Panc1 (cell line): ENCODE measurements at regions not wholly inside any gene's neighbourhood (a gene's known extent, or its start where the extent isn't known, plus 50 kb on each side); places are given as distances from the start of the nearest gene placed in this dataset.

ENCODE experiments used
- ATAC-seq: fragments of 200-7000 bp; cut with Tn5 transposase; 2 replicates; pipeline ENCODE4 v1.9.1; 2020; ENCODE audit warnings: mild to moderate bottlenecking, moderate library complexity
- BruUV-seq: library from RNA; stranded (reverse); fragments of 400-500 nt; replicated peaks from 2 replicates; lab custom pipeline; 2021; lab: Mats Ljungman, UMichigan
- CTCF ChIA-PET: fragments of 300-600 bp; sonication (Branson Sonifier 250); formaldehyde crosslinking; loops from one replicate; lab custom pipeline; 2022; ENCODE audit warnings: antibody characterized with exemption; lab: Charles Lee
- POLR2A ChIA-PET: fragments of 300-600 bp; sonication (Branson Sonifier 250); formaldehyde crosslinking; loops from one replicate; lab custom pipeline; 2022; ENCODE audit warnings: antibody characterized with exemption; lab: Charles Lee
- DNase-seq: peaks from one replicate; pipeline ENCODE4 v3.0.0-alpha.2; 2010; ENCODE audit warnings: low read depth, low spot score
- H3K27ac ChIP-seq: 2 replicates; pipeline ENCODE4 v1.5.1; 2011; ENCODE audit warnings: mild to moderate bottlenecking, low read length, inconsistent platforms
- H3K27me3 ChIP-seq: fragments of 200-500 bp; sonication (Bioruptor generic); 2 replicates; pipeline ENCODE4 v1.6.0; 2014; ENCODE audit warnings: low read length, inconsistent platforms; ENCODE audit not compliant: control insufficient read depth, insufficient read depth
- H3K36me3 ChIP-seq: fragments of 200-500 bp; sonication (Bioruptor generic); 2 replicates; pipeline ENCODE4 v1.5.1; 2014; ENCODE audit warnings: inconsistent platforms, mild to moderate bottlenecking, low read length, moderate library complexity; ENCODE audit not compliant: control insufficient read depth, insufficient read depth
- H3K4me1 ChIP-seq: 2 replicates; pipeline ENCODE4 v1.5.1; 2011; ENCODE audit warnings: inconsistent platforms, mild to moderate bottlenecking, low read length, moderate library complexity; ENCODE audit not compliant: control insufficient read depth, insufficient read depth
- H3K4me3 ChIP-seq, 2 experiments: 2 replicates each; pipeline ENCODE4 v1.5.1; 2011 to 2012; ENCODE audit warnings: low read depth in 2 of 2, low read length in 2 of 2, mild to moderate bottlenecking in 2 of 2, inconsistent platforms in 1 of 2, moderate library complexity in 1 of 2
- H3K9me3 ChIP-seq: fragments of 200-500 bp; sonication (Bioruptor generic); 2 replicates; pipeline ENCODE4 v1.5.1; 2014; ENCODE audit warnings: low read depth, mild to moderate bottlenecking, inconsistent platforms, low read length, moderate library complexity; ENCODE audit not compliant: control insufficient read depth, insufficient read depth
- CTCF ChIP-seq: fragments of 450-650 bp; IDR thresholded peaks from 2 replicates; pipeline ENCODE4 v1.5.1; 2017; ENCODE audit warnings: mild to moderate bottlenecking
- POLR2AphosphoS5 ChIP-seq: IDR thresholded peaks from 2 replicates; pipeline ENCODE4 v1.6.1; 2012; ENCODE audit warnings: mild to moderate bottlenecking, low read depth, low read length, moderate library complexity
- REST ChIP-seq, 2 experiments: IDR thresholded peaks; 2 replicates each; pipeline ENCODE4 v1.6.1; 2011 to 2012; ENCODE audit warnings: low read depth in 2 of 2, control low read depth in 1 of 2, low read length in 1 of 2, mild to moderate bottlenecking in 1 of 2, moderate library complexity in 1 of 2; ENCODE audit not compliant: insufficient read depth in 1 of 2
- SIN3A ChIP-seq: IDR thresholded peaks from 2 replicates; pipeline ENCODE4 v1.6.1; 2012; ENCODE audit warnings: low read depth, mild to moderate bottlenecking, low read length, moderate library complexity, borderline replicate concordance; ENCODE audit not compliant: insufficient read depth
- TCF7L2 ChIP-seq: IDR thresholded peaks from 2 replicates; pipeline ENCODE4 v1.6.1; 2011; ENCODE audit warnings: mild to moderate bottlenecking, low read depth, low read length, inconsistent platforms
- in situ Hi-C: cut with HindIII; loops from 2 replicates; pipeline ENCODE4 v1.10.0; 2016; ENCODE audit warnings: low sequenced_read_pairs, low pct_unique_long_range_greater_than_20kb
- intact Hi-C: fragments of 100-400 bp; cut with micrococcal nuclease; formaldehyde crosslinking; loops from one replicate; pipeline ENCODE4 v1.10.0; 2022; ENCODE audit not compliant: unreplicated experiment

- ChIA-PET POLR2A (no interaction called here), CTCF (no interaction called here)
- Histone ChIP-seq H3K4me1 (no peaks in the 10 kb centered on the region), H3K36me3 (no peaks in the 10 kb centered on the region), H3K4me3 (no peak overlapping the region), H3K27ac (no peak overlapping the region), H3K9me3 (no peaks in the 10 kb centered on the region), H3K27me3 (no peaks in the 10 kb centered on the region)
- in situ Hi-C loops (no loop called here), intact Hi-C loops (no loop called here)
- no TSS peak for BruUV-seq
- no peak for ATAC-seq
- no peak for DNase-seq
- no peak for TF ChIP-seq SIN3A
- TF ChIP-seq TCF7L2, result no peak
- TF ChIP-seq POLR2AphosphoS5, result no peak
- TF ChIP-seq CTCF, result no peak
- no peak for TF ChIP-seq REST (IDR thresholded peaks at IDR 0.05; ENCODE audit: insufficient read depth in 1 of 2, low read depth in 2 of 2, low read length in 1 of 2)
These were observed 152.4 kb downstream of the GATA3 start for GRCh38 chr10:8206882-8207281.

GRCh38 chr10:8211631-8212030 lies 157.1 kb downstream of the GATA3 start:
- Histone ChIP-seq H3K4me3 (no peak overlapping the region), H3K36me3 (no peaks in the 10 kb centered on the region), H3K4me1 (no peaks in the 10 kb centered on the region), H3K27me3 (no peaks in the 10 kb centered on the region), H3K27ac (no peak overlapping the region), H3K9me3 (no peaks in the 10 kb centered on the region)
- ChIA-PET POLR2A (no interaction called here), CTCF (no interaction called here)
- TF ChIP-seq CTCF (no peak), REST (IDR thresholded peaks at IDR 0.05; ENCODE audit: insufficient read depth in 1 of 2, low read depth in 2 of 2, low read length in 1 of 2) (no peak), POLR2AphosphoS5 (no peak), SIN3A (no peak), TCF7L2 (no peak)
- DNase-seq (no peak), ATAC-seq (no peak)
- BruUV-seq, result no TSS peak
- in situ Hi-C loops, result no loop called here
- intact Hi-C loops, result no loop called here
